Spinal cord (tissue), 9 donors: ENCODE measurements at regions not wholly inside any gene's neighbourhood (a gene's known extent, or its start where the extent isn't known, plus 50 kb on each side); places are given as distances from the start of the nearest gene placed in this dataset.

Source experiments
- DNase-seq, 6 donors: peaks; one replicate each; pipeline versions ENCODE4 v3.0.0 to v3.0.0-alpha.2; 2013 to 2015; ENCODE audit warnings: low spot score in 6 of 6, low read depth in 4 of 6
- H3K27ac ChIP-seq: one replicate; pipeline ENCODE4 v1.5.1; 2013; ENCODE audit warnings: low read depth, low read length, control low read depth
- H3K27me3 ChIP-seq: one replicate; pipeline ENCODE4 v1.6.1; 2013; ENCODE audit warnings: low read length; ENCODE audit not compliant: control insufficient read depth, insufficient read depth
- H3K36me3 ChIP-seq: one replicate; pipeline ENCODE4 v1.6.1; 2013; ENCODE audit warnings: low read length; ENCODE audit not compliant: control insufficient read depth, insufficient read depth
- H3K4me1 ChIP-seq: one replicate; pipeline ENCODE4 v1.6.1; 2013; ENCODE audit warnings: low read length; ENCODE audit not compliant: control insufficient read depth, insufficient read depth
- H3K4me3 ChIP-seq: one replicate; pipeline ENCODE4 v1.5.1; 2013; ENCODE audit warnings: low read depth, low read length, control low read depth
- H3K9me3 ChIP-seq: one replicate; pipeline ENCODE4 v1.6.1; 2013; ENCODE audit warnings: low read length; ENCODE audit not compliant: control insufficient read depth, insufficient read depth
- WGBS: methylation state at CpG from one replicate; pipeline ENCODE4 v1.1.5; 2013; ENCODE audit warnings: missing lambda C conversion rate; ENCODE audit not compliant: insufficient coverage; 5-methylcytosine and 5-hydroxymethylcytosine counted together
- donor health status: healthy.

DNA sequence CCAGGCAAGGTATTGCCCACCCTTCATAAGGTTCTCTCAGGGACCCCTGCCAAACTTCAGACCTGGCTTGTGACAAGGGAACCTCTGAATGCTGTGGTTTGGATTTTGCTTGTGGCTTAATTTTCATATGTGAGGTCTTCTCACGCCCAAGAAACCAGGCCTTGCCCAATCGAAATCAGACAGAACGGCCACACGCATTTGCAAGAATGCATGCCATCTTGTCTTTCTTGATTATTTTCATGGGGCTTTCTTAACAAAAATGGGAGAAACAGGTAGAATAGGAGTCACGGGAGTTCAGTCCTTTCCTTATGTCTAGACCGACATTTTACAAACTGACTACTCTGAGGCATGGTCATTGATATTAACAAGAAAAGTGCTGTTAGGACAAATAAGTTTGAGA, 170.2 kb upstream of the PAPPA start:
- H3K9me3 ChIP-seq = no peaks in the 10 kb centered on the region
- no peaks in the 10 kb centered on the region for H3K27me3 ChIP-seq
- no peak overlapping the region for H3K4me3 ChIP-seq
- no peak overlapping the region for H3K27ac ChIP-seq
- no peaks in the 10 kb centered on the region for H3K36me3 ChIP-seq
- H3K4me1 ChIP-seq = no peaks in the 10 kb centered on the region
- 92% methylated on average over 4 of the region's 6 CpGs for WGBS
- no peak for DNase-seq

GRCh38 chr9:115985657-115986056, 167.9 kb upstream of the PAPPA start:
- Histone ChIP-seq H3K27ac (no peak overlapping the region), H3K36me3 (no peaks in the 10 kb centered on the region), H3K27me3 (no peaks in the 10 kb centered on the region), H3K4me1 (no peaks in the 10 kb centered on the region), H3K4me3 (no peak overlapping the region), H3K9me3 (no peaks in the 10 kb centered on the region)
- WGBS = no CpG with 5 or more reads among the region's 1 CpG
- no peak for DNase-seq

DNA sequence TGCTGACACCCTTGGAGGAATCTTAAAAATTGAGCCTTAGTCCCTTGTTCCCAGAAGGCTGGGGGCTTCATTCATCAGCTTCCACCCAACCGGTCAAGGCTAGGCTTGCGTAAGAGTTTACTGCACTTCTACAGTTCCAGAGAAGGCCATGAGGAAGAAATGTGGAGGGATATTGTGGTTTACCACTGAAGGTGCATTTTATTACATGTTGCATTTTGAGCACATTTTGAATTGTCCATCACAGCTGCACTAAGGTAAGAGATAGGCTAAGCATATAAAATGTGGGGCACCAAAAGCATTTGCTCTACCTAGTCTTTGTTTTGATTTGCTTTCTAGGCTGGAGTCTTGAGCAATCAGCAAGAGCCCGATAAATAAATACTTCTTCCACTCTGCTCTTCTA, 167.1 kb upstream of the PAPPA start:
- H3K9me3 ChIP-seq = no peaks in the 10 kb centered on the region
- H3K36me3 ChIP-seq = no peaks in the 10 kb centered on the region
- H3K27ac ChIP-seq = no peak overlapping the region
- 94% methylated on average over 2 of the region's 3 CpGs for WGBS
- DNase-seq = no peak
- no peak overlapping the region for H3K4me3 ChIP-seq
- no peaks in the 10 kb centered on the region for H3K27me3 ChIP-seq
- no peaks in the 10 kb centered on the region for H3K4me1 ChIP-seq

DNA sequence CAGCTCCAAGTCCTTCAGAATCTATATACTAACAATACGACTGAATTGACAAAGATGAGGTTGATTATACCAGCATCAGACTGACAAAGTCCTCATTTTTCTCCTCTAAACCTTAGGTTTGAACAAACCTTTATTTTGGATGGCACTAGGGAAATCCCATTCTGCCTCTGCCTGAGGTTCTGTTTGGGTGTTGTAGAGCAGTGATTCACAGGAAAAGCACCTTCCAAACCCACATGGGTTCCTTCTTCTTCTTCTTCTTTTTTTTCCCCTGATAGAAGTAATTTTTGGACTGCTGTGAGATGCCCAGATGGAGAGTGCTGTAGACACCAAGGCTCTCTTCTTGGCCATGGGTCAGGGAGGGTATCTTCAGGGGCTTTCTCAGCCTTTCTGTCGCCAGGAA, 164.9 kb upstream of the PAPPA start:
- Histone ChIP-seq H3K27ac (no peak overlapping the region), H3K36me3 (no peaks in the 10 kb centered on the region), H3K9me3 (no peaks in the 10 kb centered on the region), H3K4me3 (no peak overlapping the region), H3K4me1 (no peaks in the 10 kb centered on the region), H3K27me3 (no peaks in the 10 kb centered on the region)
- no peak for DNase-seq
- 80% methylated on average over 1 of the region's 2 CpGs for WGBS

DNA sequence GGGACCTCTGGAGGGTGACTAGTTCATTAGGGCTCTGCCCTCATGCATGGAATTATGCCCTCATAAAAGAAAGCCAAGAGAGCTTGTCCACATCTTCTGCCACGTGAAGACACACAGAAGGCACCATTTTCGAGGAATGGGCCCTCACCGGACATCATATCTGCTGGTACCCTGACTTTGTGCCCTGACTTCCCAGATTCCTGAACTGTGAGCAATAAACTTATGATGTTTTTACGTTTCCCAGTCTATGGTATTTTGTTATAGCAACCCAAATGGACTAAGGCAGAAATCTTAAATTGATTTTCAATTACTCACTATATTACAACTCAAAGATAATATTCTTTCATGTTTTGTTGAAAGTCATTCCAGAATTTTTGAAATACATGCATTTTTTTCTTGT, 163.8 kb upstream of the PAPPA start:
- 87% methylated on average over 3 of the region's 4 CpGs for WGBS
- H3K4me1 ChIP-seq = no peaks in the 10 kb centered on the region

DNA sequence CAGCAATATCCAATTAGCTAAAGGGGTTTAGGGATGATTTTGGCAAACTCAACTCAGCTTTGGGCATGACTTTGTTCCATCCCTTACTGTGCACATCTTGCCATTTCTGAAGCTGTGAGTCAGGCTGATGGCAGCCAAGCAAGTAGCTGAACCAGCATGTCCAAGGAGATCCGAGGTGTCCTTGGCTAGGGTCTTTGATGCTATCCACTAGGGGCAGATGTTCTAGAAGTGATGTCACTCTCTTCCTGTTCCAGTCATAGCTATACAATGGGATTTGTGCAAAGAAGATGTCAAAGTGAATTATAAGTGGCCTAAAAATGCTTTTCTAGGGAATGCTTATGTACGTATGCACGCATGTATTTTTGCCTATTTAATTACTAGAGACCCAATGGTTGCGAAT, 160.8 kb upstream of the PAPPA start:
- H3K4me1 ChIP-seq = no peaks in the 10 kb centered on the region
- WGBS = 83% methylated on average over 1 of the region's 4 CpGs
- no peaks in the 10 kb centered on the region for H3K36me3 ChIP-seq
- H3K9me3 ChIP-seq = no peaks in the 10 kb centered on the region
- no peak overlapping the region for H3K4me3 ChIP-seq
- no peaks in the 10 kb centered on the region for H3K27me3 ChIP-seq
- H3K27ac ChIP-seq = no peak overlapping the region
- DNase-seq = no peak

More for the DNA sequence above, 163.8 kb upstream of the PAPPA start:
- Histone ChIP-seq H3K27me3 (no peaks in the 10 kb centered on the region), H3K4me3 (no peak overlapping the region), H3K9me3 (no peaks in the 10 kb centered on the region), H3K36me3 (no peaks in the 10 kb centered on the region), H3K27ac (no peak overlapping the region)
- no peak for DNase-seq

- H3K9me3 ChIP-seq = no peaks in the 10 kb centered on the region
- WGBS = 71% methylated on average over 1 of the region's 1 CpG
Measured at GRCh38 chr9:115997923-115998322, 155.7 kb upstream of the PAPPA start.

DNA sequence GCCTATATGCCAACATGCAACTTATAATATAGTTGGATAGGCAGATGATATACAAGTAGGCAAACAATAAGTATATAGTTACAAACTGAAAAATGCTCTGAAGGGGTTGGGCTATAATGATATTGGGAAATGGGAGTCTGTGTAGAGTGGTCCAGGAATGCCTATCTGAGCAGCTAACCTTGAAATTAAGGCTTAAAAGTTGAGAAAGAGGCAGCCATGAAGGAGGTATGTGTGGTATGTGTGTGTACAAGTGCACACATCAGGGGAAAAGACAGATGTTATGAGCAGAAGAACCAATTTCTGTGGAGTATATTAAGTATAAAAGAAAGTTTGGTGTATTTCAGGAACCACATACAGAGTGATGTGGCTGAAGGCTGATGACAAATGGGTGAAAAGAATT, 154.9 kb upstream of the PAPPA start:
- DNase-seq = no peak

More at GRCh38 chr9:115997923-115998322, 155.7 kb upstream of the PAPPA start:
- no peak for DNase-seq
- H3K27me3 ChIP-seq = no peaks in the 10 kb centered on the region
- no peaks in the 10 kb centered on the region for H3K4me1 ChIP-seq
- H3K36me3 ChIP-seq = no peaks in the 10 kb centered on the region
- no peak overlapping the region for H3K27ac ChIP-seq
- no peak overlapping the region for H3K4me3 ChIP-seq

DNA sequence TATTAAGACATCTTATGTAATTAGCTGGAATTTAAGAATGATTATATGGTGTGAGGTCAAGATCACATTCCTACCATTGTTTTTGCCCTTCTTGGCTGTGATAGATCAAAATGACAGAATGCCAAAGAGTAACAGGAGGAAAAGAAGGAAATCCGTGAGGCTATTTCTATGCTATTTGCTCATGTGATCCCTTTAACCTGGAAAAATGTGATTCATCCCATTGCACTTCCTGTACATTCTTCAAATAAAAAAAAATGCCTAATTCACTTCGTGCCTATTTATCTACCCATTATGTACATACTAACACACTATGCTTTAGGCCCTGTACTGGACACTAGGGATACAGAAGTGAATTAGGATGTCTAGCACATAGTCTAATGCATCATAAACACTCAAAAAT, 154.1 kb upstream of the PAPPA start:
- Histone ChIP-seq H3K4me3 (no peak overlapping the region), H3K9me3 (no peaks in the 10 kb centered on the region), H3K27ac (no peak overlapping the region), H3K4me1 (no peaks in the 10 kb centered on the region), H3K36me3 (no peaks in the 10 kb centered on the region), H3K27me3 (no peaks in the 10 kb centered on the region)
- no peak for DNase-seq
- 60% methylated on average over 1 of the region's 2 CpGs for WGBS

More for the DNA sequence above, 154.9 kb upstream of the PAPPA start:
- Histone ChIP-seq H3K4me3 (no peak overlapping the region), H3K27ac (no peak overlapping the region), H3K4me1 (no peaks in the 10 kb centered on the region), H3K27me3 (no peaks in the 10 kb centered on the region), H3K9me3 (no peaks in the 10 kb centered on the region), H3K36me3 (no peaks in the 10 kb centered on the region)

- WGBS = 86% methylated on average over 4 of the region's 4 CpGs
- H3K9me3 ChIP-seq = no peaks in the 10 kb centered on the region
- H3K36me3 ChIP-seq = no peaks in the 10 kb centered on the region
- no peak overlapping the region for H3K4me3 ChIP-seq
- DNase-seq = no peak
- H3K4me1 ChIP-seq = no peaks in the 10 kb centered on the region
- H3K27ac ChIP-seq = no peak overlapping the region
- H3K27me3 ChIP-seq = no peaks in the 10 kb centered on the region
Measured at GRCh38 chr9:116000748-116001329, 152.8 kb upstream of the PAPPA start.
